Posterior vena cava (tissue), 2 donors: ENCODE measurements at regions not wholly inside any gene's neighbourhood (a gene's known extent, or its start where the extent isn't known, plus 50 kb on each side); places are given as distances from the start of the nearest gene placed in this dataset.

Source experiments
- DNase-seq: peaks from one replicate; pipeline ENCODE4 v3.0.0-alpha.2; 2020; ENCODE audit warnings: low spot score
- intact Hi-C, 2 donors: fragments of 100-400 bp; cut with DNase I; formaldehyde crosslinking; loops; one replicate each; pipeline versions ENCODE4 v1.14.1 to v1.14.2; 2022 to 2023
- donor health status: DM: yes; HTN: yes; CAD: no.
- donor health status: DM: yes; HTN: yes; CAD: no.

- intact Hi-C loops, result loop anchor here in 1 of 2 donors (5.0 kb wide), 1 partner anchor 949 kb away; no protein-coding TSS in a partner anchor
- DNase-seq, result peak; percentile 89
Measured at GRCh38 chr11:116276051-116277044, 496.4 kb downstream of the BUD13 start.

DNA sequence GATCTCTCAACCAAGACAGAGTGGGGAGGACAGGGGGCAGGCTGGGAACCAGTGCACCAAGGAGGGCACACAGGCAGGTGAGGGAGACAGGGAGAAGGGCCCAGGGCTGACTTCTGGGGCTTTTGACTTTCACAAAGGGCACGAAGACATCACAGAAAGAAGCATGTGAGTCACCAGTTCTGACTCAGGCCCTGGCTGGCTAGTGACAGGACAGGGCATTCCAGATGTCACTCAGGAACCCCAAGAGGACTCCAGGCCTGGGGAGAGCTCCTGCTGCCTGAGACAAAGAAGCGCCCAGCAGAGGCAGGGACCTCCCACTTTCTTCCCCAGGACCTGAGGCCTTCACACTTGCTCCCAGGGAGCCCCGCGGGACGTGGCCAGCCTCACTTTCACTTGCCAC lies 497.2 kb downstream of the BUD13 start:
- DNase-seq, result no peak
- intact Hi-C loops, result loop anchor here in 1 of 2 donors (5.0 kb wide), 1 partner anchor 948 kb away; no protein-coding TSS in a partner anchor

- intact Hi-C loops, result no loop called here
- no peak for DNase-seq
Measured at GRCh38 chr11:116274521-116274920, 498.3 kb downstream of the BUD13 start.

- intact Hi-C loops, result no loop called here
- DNase-seq, result no peak
Measured at GRCh38 chr11:116272181-116272789, 500.5 kb downstream of the BUD13 start.

GRCh38 chr11:116271479-116271878 lies 501.3 kb downstream of the BUD13 start:
- no peak for DNase-seq
- intact Hi-C loops, result no loop called here

DNA sequence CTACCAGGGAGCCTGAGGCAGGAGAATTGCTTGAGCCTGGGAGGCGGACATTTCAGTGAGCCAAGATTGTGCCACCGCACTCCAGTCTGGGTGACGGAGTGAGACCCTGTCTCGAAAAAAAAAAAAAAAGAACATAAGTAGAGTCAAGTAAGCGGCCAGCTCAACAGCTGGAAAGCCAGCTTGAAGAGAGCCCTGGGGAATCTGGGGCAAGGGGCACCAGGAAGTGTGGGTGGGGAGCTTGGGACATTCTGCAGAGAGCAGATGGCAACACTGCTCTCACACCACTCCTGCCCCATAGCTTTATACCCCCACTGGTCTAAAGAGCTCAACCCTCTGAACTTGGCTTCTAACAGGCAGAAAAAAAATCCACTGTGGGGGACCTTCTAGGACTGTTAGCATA lies 505.6 kb downstream of the BUD13 start:
- DNase-seq, result no peak
- intact Hi-C loops, result no loop called here

DNA sequence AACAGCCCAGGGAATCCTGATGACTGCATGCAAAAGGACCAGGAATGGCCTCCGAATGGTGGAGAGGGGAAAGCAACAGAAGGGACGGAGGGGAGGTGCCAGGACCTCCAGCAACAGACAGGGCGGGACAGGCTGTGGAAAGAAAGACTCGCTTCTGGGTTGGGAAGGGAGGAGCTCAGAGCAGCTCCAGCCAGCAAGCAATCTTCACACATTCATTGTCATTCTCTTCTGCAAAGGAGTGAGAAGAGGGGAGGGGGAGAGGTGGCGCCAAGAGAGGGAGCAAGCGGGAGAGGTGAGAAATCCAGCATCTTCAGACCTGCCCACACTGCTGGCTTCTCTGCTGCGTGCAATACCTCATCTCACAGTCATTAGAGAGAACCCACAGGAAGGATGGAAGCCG lies 509.0 kb downstream of the BUD13 start:
- no peak for DNase-seq

DNA sequence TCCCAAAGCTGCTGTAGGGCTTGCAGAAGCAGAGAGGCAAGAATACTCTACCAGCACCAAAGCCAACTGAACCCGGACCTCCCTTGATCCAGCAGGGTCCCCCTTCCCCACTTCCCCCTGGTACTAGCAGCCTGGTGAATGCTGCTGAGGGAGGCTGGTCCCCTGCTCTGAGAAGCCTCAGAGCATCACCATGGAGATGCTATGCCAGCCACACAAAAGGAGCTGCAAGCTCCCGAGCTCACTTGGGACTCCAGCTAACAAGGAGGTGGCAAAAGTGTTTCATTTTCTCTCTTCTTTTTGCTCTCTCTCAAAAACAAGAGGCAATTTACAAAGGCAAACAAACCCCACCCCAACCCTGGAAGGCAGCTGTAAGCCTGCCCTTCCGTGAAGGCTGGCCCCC lies 509.8 kb downstream of the BUD13 start:
- intact Hi-C loops, result no loop called here
- DNase-seq, result no peak

More for the DNA sequence above, 509.0 kb downstream of the BUD13 start:
- intact Hi-C loops, result no loop called here

DNA sequence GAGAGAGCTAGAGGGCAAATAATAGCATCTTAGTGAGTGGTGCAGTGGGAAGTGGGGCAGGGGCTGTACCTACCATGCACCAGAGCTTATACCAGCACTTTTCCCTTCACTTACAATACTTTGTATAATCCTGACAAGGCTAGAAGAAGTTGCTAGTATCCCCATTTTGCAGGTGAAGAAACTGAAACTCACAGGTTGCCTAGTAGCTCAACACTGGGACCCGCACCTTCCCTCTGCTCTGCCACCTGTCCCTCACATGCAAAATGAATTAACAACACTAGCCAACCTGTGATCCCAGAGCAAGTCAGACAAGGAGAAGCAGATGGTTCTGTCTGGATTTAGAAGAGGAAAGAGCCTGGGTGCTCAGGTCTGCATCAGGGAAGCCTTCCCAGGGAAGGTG lies 510.4 kb downstream of the BUD13 start:
- intact Hi-C loops, result no loop called here

GRCh38 chr11:116261606-116262005 lies 511.2 kb downstream of the BUD13 start:
- intact Hi-C loops, result no loop called here
- no peak for DNase-seq

More for the DNA sequence above, 510.4 kb downstream of the BUD13 start:
- DNase-seq, result no peak

- DNase-seq, result no peak
- intact Hi-C loops, result no loop called here
Measured at GRCh38 chr11:116258821-116259220, 514.0 kb downstream of the BUD13 start.

GRCh38 chr11:116257883-116258282 lies 514.9 kb downstream of the BUD13 start:
- intact Hi-C loops, result no loop called here
- peak; percentile 5 for DNase-seq

- intact Hi-C loops, result no loop called here
Measured at GRCh38 chr11:116257092-116257491, 515.7 kb downstream of the BUD13 start.

GRCh38 chr11:116256215-116256614 lies 516.6 kb downstream of the BUD13 start:
- intact Hi-C loops, result no loop called here
- no peak for DNase-seq

More at GRCh38 chr11:116257092-116257491, 515.7 kb downstream of the BUD13 start:
- DNase-seq, result no peak

DNA sequence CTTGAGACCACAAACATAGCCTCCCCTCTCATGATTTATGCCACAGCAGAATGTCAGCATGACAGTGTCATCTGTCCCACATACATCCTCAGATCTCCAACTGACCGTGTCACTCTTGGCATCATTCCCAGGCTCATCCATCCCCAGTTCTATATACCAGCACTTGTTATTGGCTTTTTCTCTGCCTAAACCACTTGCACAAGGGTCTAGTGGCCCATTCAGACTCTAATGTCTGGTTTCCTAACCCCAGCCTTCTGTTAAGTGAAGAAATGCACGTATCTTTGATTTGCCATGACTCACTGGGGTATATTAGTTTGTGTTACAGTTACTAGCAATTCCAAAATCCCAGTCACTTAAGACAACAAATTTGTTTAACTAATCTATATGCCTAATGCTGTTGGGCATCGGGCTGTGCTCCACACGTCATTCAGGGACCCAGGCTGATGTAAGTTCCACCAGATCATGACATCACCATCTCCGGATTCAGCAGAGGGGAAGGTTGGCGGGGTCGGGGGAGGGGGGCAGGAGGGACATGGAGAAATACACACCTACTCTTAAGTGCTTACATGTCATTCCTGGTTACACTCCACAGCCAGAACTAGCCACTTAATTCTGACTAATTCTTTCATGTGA lies 517.4 kb downstream of the BUD13 start:
- intact Hi-C loops, result no loop called here
- DNase-seq, result no peak

GRCh38 chr11:116250155-116250554 lies 522.6 kb downstream of the BUD13 start:
- intact Hi-C loops, result no loop called here

DNA sequence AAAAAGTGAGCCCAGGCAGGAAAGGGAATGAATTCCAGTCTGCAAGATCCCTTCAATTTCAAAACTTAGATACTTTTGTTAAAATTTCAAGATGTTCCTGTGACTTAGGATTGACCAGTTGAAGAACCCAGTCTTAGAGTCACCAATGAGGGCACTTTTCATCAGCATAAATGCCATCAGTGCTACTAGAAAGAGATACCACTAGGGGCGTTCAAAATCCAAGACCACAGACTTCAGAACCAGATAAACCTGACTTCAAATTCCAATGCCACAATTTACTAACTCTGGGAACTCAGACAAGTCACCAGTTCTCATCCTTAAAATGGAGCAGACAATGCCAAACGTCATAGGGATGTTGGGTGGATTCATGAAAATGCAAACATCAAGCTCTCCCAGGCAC lies 523.2 kb downstream of the BUD13 start:
- intact Hi-C loops, result no loop called here
- no peak for DNase-seq

More at GRCh38 chr11:116250155-116250554, 522.6 kb downstream of the BUD13 start:
- DNase-seq, result no peak

GRCh38 chr11:116244889-116245288 lies 527.9 kb downstream of the BUD13 start:
- intact Hi-C loops, result no loop called here

DNA sequence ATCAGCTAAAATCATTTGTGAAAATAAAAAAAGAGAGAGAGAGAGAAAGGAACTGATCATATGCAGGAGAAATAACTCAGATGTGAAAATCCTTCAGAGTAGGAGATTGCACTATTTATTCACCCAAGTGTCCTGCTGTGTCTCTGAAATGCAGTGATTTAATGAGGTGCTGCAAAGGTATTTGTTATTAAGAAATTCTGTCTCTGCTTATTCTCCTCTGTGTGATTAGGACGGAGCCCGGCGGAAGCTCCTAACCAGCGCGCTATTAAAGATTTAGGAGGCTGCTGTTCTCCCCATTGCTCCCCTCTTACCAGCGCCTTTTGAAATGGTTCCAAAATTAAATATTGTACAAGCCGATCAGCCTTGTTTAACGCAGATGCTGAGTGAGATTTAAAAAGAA lies 528.3 kb downstream of the BUD13 start:
- intact Hi-C loops, result no loop called here
- peak; percentile 2 for DNase-seq

More at GRCh38 chr11:116244889-116245288, 527.9 kb downstream of the BUD13 start:
- peak; percentile 40 for DNase-seq

GRCh38 chr11:116243991-116244390 lies 528.8 kb downstream of the BUD13 start:
- intact Hi-C loops, result no loop called here
- peak; percentile 6 for DNase-seq
